Mammary epithelial cell (primary cell): ENCODE measurements at regions not wholly inside any gene's neighbourhood (a gene's known extent, or its start where the extent isn't known, plus 50 kb on each side); places are given as distances from the start of the nearest gene placed in this dataset.

ENCODE experiments used
- CTCF ChIP-seq, 2 donors: IDR thresholded peaks in 1 of 2; conservative IDR thresholded peaks in 1 of 2; 2 replicates each; pipeline ENCODE4 v1.5.1; 2011 to 2012; ENCODE audit warnings: inconsistent platforms in 2 of 2, low read length in 2 of 2, mild to moderate bottlenecking in 2 of 2, control low read depth in 1 of 2, low read depth in 1 of 2; ENCODE audit not compliant: insufficient read depth in 1 of 2; ENCODE audit errors: extremely low read depth in 1 of 2
- EZH2 ChIP-seq: IDR thresholded peaks from 2 replicates; pipeline ENCODE4 v1.6.1; 2012; ENCODE audit warnings: low read length, inconsistent platforms, borderline replicate concordance

- TF ChIP-seq CTCF (conservative IDR thresholded peaks at IDR 0.05 in 1 of 2, IDR thresholded peaks at IDR 0.05 in 1 of 2; ENCODE audit: extremely low read depth in 1 of 2, insufficient read depth in 1 of 2, low read depth in 1 of 2, low read length in 2 of 2) (no peak), EZH2 (no peak)
Measured at GRCh38 chr2:78330193-78330592, 695.3 kb upstream of the REG3G start.
